ENCODE measurements at regions not wholly inside any gene's neighbourhood (a gene's known extent, or its start where the extent isn't known, plus 50 kb on each side); places are given as distances from the start of the nearest gene placed in this dataset.

GRCh38 chr1:163406772-163407171, 85.0 kb downstream of the NUF2 start:
- no peak for DNase-seq
- peaks cover 0 to 6% (median 4%) of the 10 kb centered on the region in 3 donors for H3K27me3 Mint-ChIP-seq (ENCODE audit: low read depth in 3 of 3)
- no peaks in the 10 kb centered on the region for H3K36me3 Mint-ChIP-seq
- H3K4me3 Mint-ChIP-seq: no peak overlapping the region
- H3K27ac Mint-ChIP-seq: no peak overlapping the region
- H3K9me3 Mint-ChIP-seq: no peaks in the 10 kb centered on the region
- H3K4me1 Mint-ChIP-seq: no peaks in the 10 kb centered on the region

GRCh38 chr1:163408262-163408661, 86.5 kb downstream of the NUF2 start:
- H3K27ac Mint-ChIP-seq: no peak overlapping the region
- H3K9me3 Mint-ChIP-seq: no peaks in the 10 kb centered on the region
- no peaks in the 10 kb centered on the region for H3K36me3 Mint-ChIP-seq
- H3K27me3 Mint-ChIP-seq (ENCODE audit: low read depth in 3 of 3): peaks cover 0 to 6% (median 4%) of the 10 kb centered on the region in 3 donors
- no peak for DNase-seq
- H3K4me1 Mint-ChIP-seq: no peaks in the 10 kb centered on the region
- no peak overlapping the region for H3K4me3 Mint-ChIP-seq

- Mint-ChIP-seq H3K27me3 (ENCODE audit: low read depth in 3 of 3) (peaks cover 0 to 6% (median 4%) of the 10 kb centered on the region in 3 donors), H3K4me1 (no peaks in the 10 kb centered on the region), H3K27ac (no peak overlapping the region), H3K4me3 (peak overlapping the region in 1 of 5 donors; percentile 0), H3K9me3 (no peaks in the 10 kb centered on the region), H3K36me3 (no peaks in the 10 kb centered on the region)
- peak in 2 of 3 donors; percentile 5 to 14 for DNase-seq
Measured at GRCh38 chr1:163410073-163410999, 88.6 kb downstream of the NUF2 start.

- no peak overlapping the region for H3K27ac Mint-ChIP-seq
- H3K27me3 Mint-ChIP-seq (ENCODE audit: low read depth in 3 of 3): peaks cover 0 to 6% (median 5%) of the 10 kb centered on the region in 3 donors
- H3K36me3 Mint-ChIP-seq: no peaks in the 10 kb centered on the region
- H3K4me3 Mint-ChIP-seq: no peak overlapping the region
- H3K4me1 Mint-ChIP-seq: no peaks in the 10 kb centered on the region
- peaks cover 0 to 2% (median 0%) of the 10 kb centered on the region in 6 donors for H3K9me3 Mint-ChIP-seq
- no peak for DNase-seq
Measured at GRCh38 chr1:163412221-163412620, 90.5 kb downstream of the NUF2 start.

DNA sequence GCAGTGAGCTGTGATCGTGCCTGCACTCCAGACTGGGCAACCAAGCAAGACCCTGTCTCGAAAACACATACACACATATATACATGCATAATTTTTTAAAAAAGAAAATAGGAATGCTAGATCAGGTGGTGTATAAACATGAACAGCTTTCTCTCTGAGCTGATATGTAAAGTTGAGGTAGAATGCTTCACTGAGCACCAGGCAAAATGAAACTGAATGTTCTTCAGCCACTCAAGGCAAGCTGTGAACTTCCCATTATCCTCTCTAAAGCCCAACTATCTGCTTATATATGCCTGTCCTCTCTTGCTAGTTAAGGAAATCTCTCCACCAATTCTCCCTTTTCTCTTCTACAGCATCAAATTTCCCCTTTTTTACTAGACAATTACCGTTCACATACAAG, 93.0 kb downstream of the NUF2 start:
- H3K27ac Mint-ChIP-seq: no peak overlapping the region
- peaks cover 0 to 5% (median 4%) of the 10 kb centered on the region in 3 donors for H3K27me3 Mint-ChIP-seq (ENCODE audit: low read depth in 3 of 3)
- no peaks in the 10 kb centered on the region for H3K36me3 Mint-ChIP-seq
- no peak for DNase-seq
- H3K9me3 Mint-ChIP-seq: peaks cover 0 to 2% (median 0%) of the 10 kb centered on the region in 6 donors
- no peaks in the 10 kb centered on the region for H3K4me1 Mint-ChIP-seq
- H3K4me3 Mint-ChIP-seq: no peak overlapping the region

DNA sequence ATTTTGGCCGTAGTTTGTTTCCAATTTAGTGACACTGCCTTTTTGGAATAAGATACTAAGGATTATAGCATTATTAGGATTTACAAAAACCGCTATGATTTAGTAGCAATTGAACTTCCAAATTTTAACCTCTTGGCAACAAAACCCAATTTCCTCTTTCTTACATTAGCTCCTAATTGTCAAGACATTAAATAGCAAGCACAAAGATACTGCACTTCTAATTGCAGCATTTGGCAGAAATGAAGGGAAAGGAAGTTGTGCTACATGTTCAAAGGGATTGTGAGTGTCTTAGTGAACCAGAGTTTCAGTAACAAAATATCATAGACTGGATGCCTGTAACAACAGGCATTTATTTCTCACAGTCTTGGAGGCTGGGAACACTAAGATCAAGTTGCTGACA, 99.9 kb downstream of the NUF2 start:
- Mint-ChIP-seq H3K4me3 (no peak overlapping the region), H3K9me3 (no peaks in the 10 kb centered on the region), H3K27me3 (ENCODE audit: low read depth in 3 of 3) (peaks cover 0 to 5% (median 0%) of the 10 kb centered on the region in 3 donors), H3K27ac (no peak overlapping the region), H3K36me3 (no peaks in the 10 kb centered on the region), H3K4me1 (no peaks in the 10 kb centered on the region)
- no peak for DNase-seq

GRCh38 chr1:163422738-163423404, 101.1 kb downstream of the NUF2 start:
- H3K4me1 Mint-ChIP-seq: no peaks in the 10 kb centered on the region
- H3K27me3 Mint-ChIP-seq (ENCODE audit: low read depth in 3 of 3): peaks cover 0 to 2% (median 0%) of the 10 kb centered on the region in 3 donors
- no peak overlapping the region for H3K4me3 Mint-ChIP-seq
- H3K27ac Mint-ChIP-seq: no peak overlapping the region
- no peak for DNase-seq
- H3K9me3 Mint-ChIP-seq: no peaks in the 10 kb centered on the region
- no peaks in the 10 kb centered on the region for H3K36me3 Mint-ChIP-seq

GRCh38 chr1:163426505-163427251, 104.9 kb downstream of the NUF2 start:
- Mint-ChIP-seq H3K4me1 (no peaks in the 10 kb centered on the region), H3K27ac (no peak overlapping the region), H3K4me3 (no peak overlapping the region), H3K36me3 (no peaks in the 10 kb centered on the region), H3K9me3 (peaks cover 0 to 4% (median 1%) of the 10 kb centered on the region in 6 donors), H3K27me3 (ENCODE audit: low read depth in 3 of 3) (peaks cover 0 to 2% (median 0%) of the 10 kb centered on the region in 3 donors)
- DNase-seq: no peak

GRCh38 chr1:163427279-163427678, 105.5 kb downstream of the NUF2 start:
- H3K27me3 Mint-ChIP-seq (ENCODE audit: low read depth in 3 of 3): peaks cover 0 to 2% (median 0%) of the 10 kb centered on the region in 3 donors
- no peak for DNase-seq

GRCh38 chr1:163436140-163436812, 114.5 kb downstream of the NUF2 start:
- H3K27ac Mint-ChIP-seq: no peak overlapping the region
- peaks cover 0 to 11% (median 3%) of the 10 kb centered on the region in 6 donors for H3K9me3 Mint-ChIP-seq
- no peaks in the 10 kb centered on the region for H3K4me1 Mint-ChIP-seq
- H3K27me3 Mint-ChIP-seq (ENCODE audit: low read depth in 3 of 3): peaks cover 0 to 3% (median 0%) of the 10 kb centered on the region in 3 donors
- no peaks in the 10 kb centered on the region for H3K36me3 Mint-ChIP-seq
- no peak for DNase-seq
- no peak overlapping the region for H3K4me3 Mint-ChIP-seq

More at GRCh38 chr1:163427279-163427678, 105.5 kb downstream of the NUF2 start:
- no peak overlapping the region for H3K4me3 Mint-ChIP-seq
- H3K36me3 Mint-ChIP-seq: no peaks in the 10 kb centered on the region
- H3K27ac Mint-ChIP-seq: no peak overlapping the region
- H3K9me3 Mint-ChIP-seq: peaks cover 0 to 9% (median 1%) of the 10 kb centered on the region in 6 donors
- H3K4me1 Mint-ChIP-seq: no peaks in the 10 kb centered on the region

DNA sequence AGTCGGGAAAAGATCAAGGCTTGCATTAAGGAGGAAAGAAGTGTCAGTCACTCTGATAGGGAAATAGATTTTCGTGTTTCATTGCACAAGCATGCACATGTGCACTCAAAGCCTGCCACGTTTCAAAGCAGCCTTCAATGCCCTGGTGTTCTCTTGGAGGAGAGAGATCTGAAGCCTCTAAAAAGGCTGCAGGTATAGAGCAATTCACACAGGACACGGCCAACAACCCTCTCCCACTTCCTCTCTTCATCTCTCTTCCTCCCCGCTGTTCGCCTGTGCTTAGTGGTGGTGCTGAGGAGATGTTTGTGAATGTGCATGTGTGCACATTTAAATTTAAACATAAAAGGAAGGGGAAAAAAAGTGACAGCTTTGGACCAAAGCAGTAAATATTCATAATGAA, 117.7 kb downstream of the NUF2 start:
- no peak overlapping the region for H3K27ac Mint-ChIP-seq
- no peak for DNase-seq
- no peaks in the 10 kb centered on the region for H3K36me3 Mint-ChIP-seq
- peaks cover 0 to 4% (median 1%) of the 10 kb centered on the region in 3 donors for H3K27me3 Mint-ChIP-seq (ENCODE audit: low read depth in 3 of 3)
- no peak overlapping the region for H3K4me3 Mint-ChIP-seq
- H3K9me3 Mint-ChIP-seq: peaks cover 0 to 5% (median 0%) of the 10 kb centered on the region in 6 donors
- H3K4me1 Mint-ChIP-seq: no peaks in the 10 kb centered on the region

DNA sequence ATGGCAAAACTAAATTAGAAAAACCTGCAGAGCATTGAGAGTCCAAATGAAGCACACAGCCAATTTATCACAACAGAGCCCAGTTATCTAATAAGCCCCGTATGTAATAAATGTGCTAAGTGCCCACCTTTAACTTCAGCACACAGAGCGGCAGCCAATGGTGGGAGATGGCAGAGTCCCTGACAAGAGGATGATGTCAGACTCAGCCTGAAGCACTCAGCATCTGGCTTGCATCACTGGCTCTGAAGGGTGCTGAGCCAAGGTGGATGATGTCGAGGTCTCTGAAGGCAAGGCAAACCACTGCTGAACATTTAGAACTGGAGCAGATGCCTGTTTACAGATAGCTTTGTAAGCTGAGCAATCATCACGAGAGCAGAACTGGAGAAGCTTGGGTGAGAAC, 118.3 kb downstream of the NUF2 start:
- no peak overlapping the region for H3K27ac Mint-ChIP-seq
- no peaks in the 10 kb centered on the region for H3K4me1 Mint-ChIP-seq
- H3K36me3 Mint-ChIP-seq: no peaks in the 10 kb centered on the region
- no peak overlapping the region for H3K4me3 Mint-ChIP-seq
- DNase-seq: no peak
- peaks cover 0 to 4% (median 1%) of the 10 kb centered on the region in 3 donors for H3K27me3 Mint-ChIP-seq (ENCODE audit: low read depth in 3 of 3)
- H3K9me3 Mint-ChIP-seq: peaks cover 0 to 5% (median 0%) of the 10 kb centered on the region in 6 donors

- Mint-ChIP-seq H3K27ac (no peak overlapping the region), H3K4me3 (no peak overlapping the region), H3K27me3 (ENCODE audit: low read depth in 3 of 3) (peaks cover 0 to 4% (median 4%) of the 10 kb centered on the region in 3 donors), H3K4me1 (no peaks in the 10 kb centered on the region), H3K36me3 (no peaks in the 10 kb centered on the region), H3K9me3 (no peaks in the 10 kb centered on the region)
- no peak for DNase-seq
Measured at GRCh38 chr1:163442231-163442879, 120.6 kb downstream of the NUF2 start.

All from immature natural killer cell (primary cell).